ENCODE measurements at regions not wholly inside any gene's neighbourhood (a gene's known extent, or its start where the extent isn't known, plus 50 kb on each side); places are given as distances from the start of the nearest gene placed in this dataset.

- Histone ChIP-seq H2BK120ac (ENCODE audit: low read depth, low read length) (no peak overlapping the region), H2AFZ (ENCODE audit: low read depth, low read length) (no peak overlapping the region), H3K4ac (ENCODE audit: low read depth in 1 of 2, low read length in 2 of 2) (no peak overlapping the region), H2BK5ac (ENCODE audit: low read depth, low read length, poor library complexity, severe bottlenecking) (no peak overlapping the region), H3K9ac (ENCODE audit: low read length) (no peak overlapping the region), H3K27me3 (ENCODE audit: control insufficient read depth in 1 of 2, insufficient read depth in 1 of 2, low read length in 2 of 2) (no peaks in the 10 kb centered on the region), H3K4me2 (ENCODE audit: low read length, poor library complexity, severe bottlenecking) (no peak overlapping the region), H2BK12ac (ENCODE audit: low read length in 2 of 2) (no peak overlapping the region), H2BK15ac (ENCODE audit: low read depth, poor library complexity, severe bottlenecking) (no peak overlapping the region), H3K23ac (ENCODE audit: low read length in 2 of 2) (no peak overlapping the region), H4K8ac (ENCODE audit: low read length) (no peak overlapping the region), H2AK5ac (ENCODE audit: low read length, severe bottlenecking) (no peak overlapping the region), H3K36me3 (ENCODE audit: control insufficient read depth in 1 of 2, insufficient read depth in 2 of 2, low read depth in 1 of 2, low read length in 2 of 2) (no peaks in the 10 kb centered on the region), H3K9me3 (ENCODE audit: control insufficient read depth, low read length) (no peaks in the 10 kb centered on the region), H3K18ac (ENCODE audit: low read depth in 1 of 2, low read length in 2 of 2) (no peak overlapping the region), H3K14ac (ENCODE audit: low read length in 2 of 2) (no peak overlapping the region), H3K27ac (ENCODE audit: low read length, poor library complexity, severe bottlenecking) (no peak overlapping the region), H4K91ac (ENCODE audit: low read length) (no peak overlapping the region), H3K4me3 (ENCODE audit: insufficient read depth in 1 of 2, low read depth in 1 of 2, low read length in 2 of 2) (no peak overlapping the region), H3K79me1 (replicated peaks; ENCODE audit: low read length, poor library complexity, severe bottlenecking) (no peaks in the 10 kb centered on the region), H3K4me1 (ENCODE audit: control insufficient read depth, insufficient read depth, low read depth, low read length) (no peaks in the 10 kb centered on the region)
- DNase-seq: peak; percentile 46
Measured at GRCh38 chr5:115433918-115434317, 110.7 kb downstream of the FEM1C start.

- Histone ChIP-seq H3K9ac (ENCODE audit: low read length) (no peak overlapping the region), H2BK12ac (ENCODE audit: low read length in 2 of 2) (no peak overlapping the region), H4K91ac (ENCODE audit: low read length) (no peak overlapping the region)
Measured at GRCh38 chr5:115432691-115433090, 111.9 kb downstream of the FEM1C start.

GRCh38 chr5:115431116-115431515 lies 113.5 kb downstream of the FEM1C start:
- 100% methylated on average over 1 of the region's 1 CpG for WGBS
- no peaks in the 10 kb centered on the region for H3K79me1 ChIP-seq (replicated peaks; ENCODE audit: low read length, poor library complexity, severe bottlenecking)
- H3K27me3 ChIP-seq (ENCODE audit: control insufficient read depth in 1 of 2, insufficient read depth in 1 of 2, low read length in 2 of 2): no peaks in the 10 kb centered on the region
- H2BK5ac ChIP-seq (ENCODE audit: low read depth, low read length, poor library complexity, severe bottlenecking): no peak overlapping the region
- H3K4ac ChIP-seq (ENCODE audit: low read depth in 1 of 2, low read length in 2 of 2): no peak overlapping the region
- no peaks in the 10 kb centered on the region for H3K4me1 ChIP-seq (ENCODE audit: control insufficient read depth, insufficient read depth, low read depth, low read length)
- no peak overlapping the region for H2BK120ac ChIP-seq (ENCODE audit: low read depth, low read length)
- H4K91ac ChIP-seq (ENCODE audit: low read length): no peak overlapping the region
- no peak overlapping the region for H3K18ac ChIP-seq (ENCODE audit: low read depth in 1 of 2, low read length in 2 of 2)
- H2BK12ac ChIP-seq (ENCODE audit: low read length in 2 of 2): no peak overlapping the region
- no peak overlapping the region for H3K14ac ChIP-seq (ENCODE audit: low read length in 2 of 2)
- H4K8ac ChIP-seq (ENCODE audit: low read length): no peak overlapping the region
- H3K9ac ChIP-seq (ENCODE audit: low read length): no peak overlapping the region
- H3K9me3 ChIP-seq (ENCODE audit: control insufficient read depth, low read length): no peaks in the 10 kb centered on the region
- no peak overlapping the region for H2AFZ ChIP-seq (ENCODE audit: low read depth, low read length)
- no peak overlapping the region for H3K4me2 ChIP-seq (ENCODE audit: low read length, poor library complexity, severe bottlenecking)
- H3K36me3 ChIP-seq (ENCODE audit: control insufficient read depth in 1 of 2, insufficient read depth in 2 of 2, low read depth in 1 of 2, low read length in 2 of 2): no peaks in the 10 kb centered on the region
- H3K27ac ChIP-seq (ENCODE audit: low read length, poor library complexity, severe bottlenecking): no peak overlapping the region
- H2BK15ac ChIP-seq (ENCODE audit: low read depth, poor library complexity, severe bottlenecking): no peak overlapping the region
- DNase-seq: no peak
- H3K4me3 ChIP-seq (ENCODE audit: insufficient read depth in 1 of 2, low read depth in 1 of 2, low read length in 2 of 2): no peak overlapping the region
- H3K23ac ChIP-seq (ENCODE audit: low read length in 2 of 2): no peak overlapping the region
- no peak overlapping the region for H2AK5ac ChIP-seq (ENCODE audit: low read length, severe bottlenecking)

More at GRCh38 chr5:115432691-115433090, 111.9 kb downstream of the FEM1C start:
- H3K27me3 ChIP-seq (ENCODE audit: control insufficient read depth in 1 of 2, insufficient read depth in 1 of 2, low read length in 2 of 2): no peaks in the 10 kb centered on the region
- no peak overlapping the region for H3K27ac ChIP-seq (ENCODE audit: low read length, poor library complexity, severe bottlenecking)
- no peak overlapping the region for H3K4me3 ChIP-seq (ENCODE audit: insufficient read depth in 1 of 2, low read depth in 1 of 2, low read length in 2 of 2)
- H2AFZ ChIP-seq (ENCODE audit: low read depth, low read length): no peak overlapping the region
- no peak overlapping the region for H4K8ac ChIP-seq (ENCODE audit: low read length)
- H3K18ac ChIP-seq (ENCODE audit: low read depth in 1 of 2, low read length in 2 of 2): no peak overlapping the region
- no peak overlapping the region for H3K4me2 ChIP-seq (ENCODE audit: low read length, poor library complexity, severe bottlenecking)
- H3K23ac ChIP-seq (ENCODE audit: low read length in 2 of 2): no peak overlapping the region
- no peak overlapping the region for H3K4ac ChIP-seq (ENCODE audit: low read depth in 1 of 2, low read length in 2 of 2)
- no peak overlapping the region for H3K14ac ChIP-seq (ENCODE audit: low read length in 2 of 2)
- H3K36me3 ChIP-seq (ENCODE audit: control insufficient read depth in 1 of 2, insufficient read depth in 2 of 2, low read depth in 1 of 2, low read length in 2 of 2): no peaks in the 10 kb centered on the region
- no peak overlapping the region for H2BK120ac ChIP-seq (ENCODE audit: low read depth, low read length)
- peak; percentile 38 for DNase-seq
- H3K4me1 ChIP-seq (ENCODE audit: control insufficient read depth, insufficient read depth, low read depth, low read length): no peaks in the 10 kb centered on the region
- no peak overlapping the region for H2BK15ac ChIP-seq (ENCODE audit: low read depth, poor library complexity, severe bottlenecking)
- no peaks in the 10 kb centered on the region for H3K9me3 ChIP-seq (ENCODE audit: control insufficient read depth, low read length)
- H2AK5ac ChIP-seq (ENCODE audit: low read length, severe bottlenecking): no peak overlapping the region
- H2BK5ac ChIP-seq (ENCODE audit: low read depth, low read length, poor library complexity, severe bottlenecking): no peak overlapping the region
- H3K79me1 ChIP-seq (replicated peaks; ENCODE audit: low read length, poor library complexity, severe bottlenecking): no peaks in the 10 kb centered on the region

- H2BK15ac ChIP-seq (ENCODE audit: low read depth, poor library complexity, severe bottlenecking): no peak overlapping the region
- no peak overlapping the region for H2AK5ac ChIP-seq (ENCODE audit: low read length, severe bottlenecking)
- no peak overlapping the region for H3K9ac ChIP-seq (ENCODE audit: low read length)
- H4K91ac ChIP-seq (ENCODE audit: low read length): no peak overlapping the region
- H2BK5ac ChIP-seq (ENCODE audit: low read depth, low read length, poor library complexity, severe bottlenecking): no peak overlapping the region
- no peak overlapping the region for H3K4me2 ChIP-seq (ENCODE audit: low read length, poor library complexity, severe bottlenecking)
- H3K36me3 ChIP-seq (ENCODE audit: control insufficient read depth in 1 of 2, insufficient read depth in 2 of 2, low read depth in 1 of 2, low read length in 2 of 2): no peaks in the 10 kb centered on the region
- H2AFZ ChIP-seq (ENCODE audit: low read depth, low read length): no peak overlapping the region
- WGBS: 92% methylated on average over 2 of the region's 2 CpGs
- H3K9me3 ChIP-seq (ENCODE audit: control insufficient read depth, low read length): no peaks in the 10 kb centered on the region
- H3K4ac ChIP-seq (ENCODE audit: low read depth in 1 of 2, low read length in 2 of 2): no peak overlapping the region
- H3K27ac ChIP-seq (ENCODE audit: low read length, poor library complexity, severe bottlenecking): no peak overlapping the region
- no peak overlapping the region for H3K4me3 ChIP-seq (ENCODE audit: insufficient read depth in 1 of 2, low read depth in 1 of 2, low read length in 2 of 2)
- no peak for DNase-seq
- H4K8ac ChIP-seq (ENCODE audit: low read length): no peak overlapping the region
- no peaks in the 10 kb centered on the region for H3K79me1 ChIP-seq (replicated peaks; ENCODE audit: low read length, poor library complexity, severe bottlenecking)
- no peak overlapping the region for H3K14ac ChIP-seq (ENCODE audit: low read length in 2 of 2)
- H3K23ac ChIP-seq (ENCODE audit: low read length in 2 of 2): no peak overlapping the region
- H2BK120ac ChIP-seq (ENCODE audit: low read depth, low read length): no peak overlapping the region
- no peak overlapping the region for H3K18ac ChIP-seq (ENCODE audit: low read depth in 1 of 2, low read length in 2 of 2)
- no peak overlapping the region for H2BK12ac ChIP-seq (ENCODE audit: low read length in 2 of 2)
- peaks cover 2% of the 10 kb centered on the region for H3K4me1 ChIP-seq (ENCODE audit: control insufficient read depth, insufficient read depth, low read depth, low read length)
- no peaks in the 10 kb centered on the region for H3K27me3 ChIP-seq (ENCODE audit: control insufficient read depth in 1 of 2, insufficient read depth in 1 of 2, low read length in 2 of 2)
Measured at GRCh38 chr5:115430374-115430773, 114.2 kb downstream of the FEM1C start.

Measured in mesenchymal stem cell (in vitro differentiated cells and primary cell).